ENCODE measurements at regions not wholly inside any gene's neighbourhood (a gene's known extent, or its start where the extent isn't known, plus 50 kb on each side); places are given as distances from the start of the nearest gene placed in this dataset.

- Histone ChIP-seq H3K27ac (no peak overlapping the region), H3K36me3 (no peaks in the 10 kb centered on the region), H3K9me3 (no peaks in the 10 kb centered on the region), H3K4me3 (no peak overlapping the region), H3K4me1 (no peaks in the 10 kb centered on the region), H3K27me3 (no peaks in the 10 kb centered on the region)
- no peak for TF ChIP-seq POLR2A (IDR thresholded peaks at IDR 0.05)
- no peak for TF ChIP-seq CTCF (IDR thresholded peaks at IDR 0.05)
- DNase-seq: no peak
- intact Hi-C loops (cut with DNase I; ENCODE audit: low total_unique reads): no loop called here
Measured at GRCh38 chr2:158043181-158043948, 58.3 kb upstream of the UPP2 start.

GRCh38 chr2:158042666-158043065 lies 59.0 kb upstream of the UPP2 start:
- intact Hi-C loops (cut with DNase I; ENCODE audit: low total_unique reads): no loop called here
- H3K4me3 ChIP-seq: no peak overlapping the region
- no peak overlapping the region for H3K27ac ChIP-seq
- H3K4me1 ChIP-seq: no peaks in the 10 kb centered on the region
- no peaks in the 10 kb centered on the region for H3K36me3 ChIP-seq
- no peak for DNase-seq
- H3K27me3 ChIP-seq: no peaks in the 10 kb centered on the region
- no peaks in the 10 kb centered on the region for H3K9me3 ChIP-seq
- TF ChIP-seq POLR2A (IDR thresholded peaks at IDR 0.05): no peak
- no peak for TF ChIP-seq CTCF (IDR thresholded peaks at IDR 0.05)

DNA sequence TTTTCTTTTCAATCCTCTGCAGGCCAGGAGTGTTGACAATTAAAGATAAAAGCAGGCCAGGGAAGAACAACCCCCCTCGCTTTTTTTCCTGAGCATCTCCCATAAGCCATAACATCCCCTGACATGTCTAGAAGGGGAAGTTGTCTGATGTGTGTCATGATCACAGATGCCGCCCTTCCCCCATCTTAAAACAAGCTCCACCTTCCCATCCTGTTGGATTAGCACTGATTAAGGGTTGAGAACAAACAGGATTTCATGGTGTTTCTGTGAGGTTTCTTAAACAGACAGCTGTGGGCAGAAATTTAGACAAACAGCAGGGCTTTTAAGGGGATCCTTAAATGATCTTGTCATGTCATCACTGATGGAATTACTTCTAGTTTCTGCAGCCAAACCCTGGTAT lies 59.4 kb upstream of the UPP2 start:
- DNase-seq: no peak

GRCh38 chr2:158041400-158041799 lies 60.3 kb upstream of the UPP2 start:
- no peak overlapping the region for H3K4me3 ChIP-seq
- DNase-seq: no peak
- no peaks in the 10 kb centered on the region for H3K9me3 ChIP-seq
- no peaks in the 10 kb centered on the region for H3K4me1 ChIP-seq
- no peaks in the 10 kb centered on the region for H3K36me3 ChIP-seq
- TF ChIP-seq CTCF (IDR thresholded peaks at IDR 0.05) (no peak), POLR2A (IDR thresholded peaks at IDR 0.05) (no peak)
- H3K27me3 ChIP-seq: no peaks in the 10 kb centered on the region
- intact Hi-C loops (cut with DNase I; ENCODE audit: low total_unique reads): no loop called here
- H3K27ac ChIP-seq: no peak overlapping the region

More for the DNA sequence above, 59.4 kb upstream of the UPP2 start:
- no peak for TF ChIP-seq POLR2A (IDR thresholded peaks at IDR 0.05)
- no peak for TF ChIP-seq CTCF (IDR thresholded peaks at IDR 0.05)
- no peaks in the 10 kb centered on the region for H3K9me3 ChIP-seq
- no peaks in the 10 kb centered on the region for H3K36me3 ChIP-seq
- H3K4me1 ChIP-seq: no peaks in the 10 kb centered on the region
- intact Hi-C loops (cut with DNase I; ENCODE audit: low total_unique reads): no loop called here
- H3K27me3 ChIP-seq: no peaks in the 10 kb centered on the region
- H3K27ac ChIP-seq: no peak overlapping the region
- H3K4me3 ChIP-seq: no peak overlapping the region

DNA sequence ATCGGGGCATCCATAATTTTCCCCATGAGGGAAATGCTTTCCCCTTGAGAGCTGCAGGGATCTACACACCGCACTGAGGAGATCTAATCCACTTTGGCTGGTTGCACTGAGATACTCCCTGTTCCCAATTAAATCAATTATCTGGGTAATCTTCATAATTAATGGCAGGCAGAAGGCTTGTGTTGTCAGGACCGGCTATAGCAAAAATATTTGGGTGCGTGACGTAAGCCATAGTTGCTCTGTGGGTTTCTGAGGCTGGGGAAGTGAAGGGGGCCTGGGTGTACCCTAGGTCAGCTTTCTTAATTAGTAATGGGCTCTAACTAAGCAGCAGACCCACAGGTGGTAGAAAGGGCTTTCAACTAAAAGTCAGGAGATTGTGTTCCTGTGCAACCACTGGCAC lies 62.8 kb upstream of the UPP2 start:
- no peaks in the 10 kb centered on the region for H3K9me3 ChIP-seq
- no peak overlapping the region for H3K27ac ChIP-seq
- no peak for DNase-seq
- intact Hi-C loops (cut with DNase I; ENCODE audit: low total_unique reads): no loop called here
- no peak overlapping the region for H3K4me3 ChIP-seq
- H3K27me3 ChIP-seq: no peaks in the 10 kb centered on the region
- no peaks in the 10 kb centered on the region for H3K36me3 ChIP-seq
- H3K4me1 ChIP-seq: no peaks in the 10 kb centered on the region
- TF ChIP-seq POLR2A (IDR thresholded peaks at IDR 0.05) (no peak), CTCF (IDR thresholded peaks at IDR 0.05) (no peak)
